ENCODE measurements at regions not wholly inside any gene's neighbourhood (a gene's known extent, or its start where the extent isn't known, plus 50 kb on each side); places are given as distances from the start of the nearest gene placed in this dataset.
"Not testable (repeated sequence)": the region's sequence is repeated elsewhere in the genome, so short reads cannot be mapped to it uniquely, and the experiment has no call there.

GRCh38 chr10:57885618-57885968 lies 382.1 kb downstream of the IPMK start:
- TF ChIP-seq, protein P1, sequence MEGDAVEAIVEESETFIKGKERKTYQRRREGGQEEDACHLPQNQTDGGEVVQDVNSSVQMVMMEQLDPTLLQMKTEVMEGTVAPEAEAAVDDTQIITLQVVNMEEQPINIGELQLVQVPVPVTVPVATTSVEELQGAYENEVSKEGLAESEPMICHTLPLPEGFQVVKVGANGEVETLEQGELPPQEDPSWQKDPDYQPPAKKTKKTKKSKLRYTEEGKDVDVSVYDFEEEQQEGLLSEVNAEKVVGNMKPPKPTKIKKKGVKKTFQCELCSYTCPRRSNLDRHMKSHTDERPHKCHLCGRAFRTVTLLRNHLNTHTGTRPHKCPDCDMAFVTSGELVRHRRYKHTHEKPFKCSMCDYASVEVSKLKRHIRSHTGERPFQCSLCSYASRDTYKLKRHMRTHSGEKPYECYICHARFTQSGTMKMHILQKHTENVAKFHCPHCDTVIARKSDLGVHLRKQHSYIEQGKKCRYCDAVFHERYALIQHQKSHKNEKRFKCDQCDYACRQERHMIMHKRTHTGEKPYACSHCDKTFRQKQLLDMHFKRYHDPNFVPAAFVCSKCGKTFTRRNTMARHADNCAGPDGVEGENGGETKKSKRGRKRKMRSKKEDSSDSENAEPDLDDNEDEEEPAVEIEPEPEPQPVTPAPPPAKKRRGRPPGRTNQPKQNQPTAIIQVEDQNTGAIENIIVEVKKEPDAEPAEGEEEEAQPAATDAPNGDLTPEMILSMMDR (IDR thresholded peaks at IDR 0.05) = not testable (repeated sequence)
- not testable (repeated sequence) for TF ChIP-seq POLR2A (IDR thresholded peaks at IDR 0.05)

All from esophagus squamous epithelium (tissue), 4 donors.